Peyer's patch (tissue), 4 donors: ENCODE measurements at regions not wholly inside any gene's neighbourhood (a gene's known extent, or its start where the extent isn't known, plus 50 kb on each side); places are given as distances from the start of the nearest gene placed in this dataset.

Experiments used
- CTCF ChIP-seq, 6 experiments: fragments of 450-650 bp in 4 of 6; fragments of 200-600 bp in 2 of 6; sonication (generic) in 1 of 6; IDR thresholded peaks; one replicate each; pipeline ENCODE4 v1.5.1; 2017 to 2019; ENCODE audit warnings: antibody characterized with exemption in 6 of 6, mild to moderate bottlenecking in 3 of 6, moderate library complexity in 1 of 6
- POLR2A ChIP-seq, 2 donors: fragments of 450-650 bp; IDR thresholded peaks; one replicate each; pipeline ENCODE4 v1.5.1; 2017; ENCODE audit warnings: antibody characterized with exemption in 2 of 2, mild to moderate bottlenecking in 2 of 2, moderate library complexity in 2 of 2

DNA sequence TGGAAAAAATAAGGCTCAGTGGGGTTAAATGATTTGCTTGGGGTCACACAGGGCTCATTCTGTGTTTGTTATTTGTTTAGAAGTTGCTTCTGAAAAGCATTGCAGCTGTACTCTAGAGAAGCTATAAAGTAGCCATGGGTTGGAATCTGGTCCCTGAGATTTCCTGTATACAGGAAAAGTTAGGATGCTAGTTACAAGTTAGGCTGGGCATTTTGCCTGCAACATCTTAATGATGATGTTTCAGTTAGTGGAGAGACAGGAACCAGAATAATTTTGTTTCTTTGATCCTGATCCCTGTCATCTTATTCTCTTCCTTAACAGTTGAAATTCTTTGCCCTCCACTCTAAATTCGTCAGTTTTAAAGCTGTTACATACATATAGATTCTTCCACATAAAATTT lies 445.3 kb downstream of the OTOL1 start:
- TF ChIP-seq CTCF (IDR thresholded peaks at IDR 0.05) (no peak), POLR2A (IDR thresholded peaks at IDR 0.05) (no peak)
